ENCODE measurements at regions not wholly inside any gene's neighbourhood (a gene's known extent, or its start where the extent isn't known, plus 50 kb on each side); places are given as distances from the start of the nearest gene placed in this dataset.

DNA sequence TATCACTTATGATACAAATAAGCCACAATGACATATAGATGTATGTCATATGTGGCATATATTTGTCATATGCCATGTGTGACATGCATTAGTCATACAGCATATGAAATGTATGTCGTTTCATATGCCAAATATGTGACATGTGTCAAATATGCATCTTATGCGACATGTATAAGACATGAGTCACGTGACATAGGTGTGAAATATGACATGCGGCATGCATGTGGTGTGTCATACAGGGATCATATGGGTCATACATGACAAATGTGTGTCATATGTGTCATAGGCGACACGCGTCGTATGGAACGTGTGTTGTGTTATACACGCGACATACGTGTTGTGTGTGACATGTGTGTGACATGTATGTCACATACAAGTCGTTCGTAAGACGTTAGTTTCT, 2154.0 kb upstream of the PIK3C3 start:
- no peak for TF ChIP-seq CTCF (IDR thresholded peaks at IDR 0.05; ENCODE audit: low read depth, low read length, missing input control)
- no peak for TF ChIP-seq HNF4G (IDR thresholded peaks at IDR 0.05)

All from liver (tissue), 3 donors.